ENCODE measurements at regions not wholly inside any gene's neighbourhood (a gene's known extent, or its start where the extent isn't known, plus 50 kb on each side); places are given as distances from the start of the nearest gene placed in this dataset.
A peak's percentile ranks its signal among the peaks of the same experiment; 100 is the strongest.
"Not testable (repeated sequence)": the region's sequence is repeated elsewhere in the genome, so short reads cannot be mapped to it uniquely, and the experiment has no call there.

DNA sequence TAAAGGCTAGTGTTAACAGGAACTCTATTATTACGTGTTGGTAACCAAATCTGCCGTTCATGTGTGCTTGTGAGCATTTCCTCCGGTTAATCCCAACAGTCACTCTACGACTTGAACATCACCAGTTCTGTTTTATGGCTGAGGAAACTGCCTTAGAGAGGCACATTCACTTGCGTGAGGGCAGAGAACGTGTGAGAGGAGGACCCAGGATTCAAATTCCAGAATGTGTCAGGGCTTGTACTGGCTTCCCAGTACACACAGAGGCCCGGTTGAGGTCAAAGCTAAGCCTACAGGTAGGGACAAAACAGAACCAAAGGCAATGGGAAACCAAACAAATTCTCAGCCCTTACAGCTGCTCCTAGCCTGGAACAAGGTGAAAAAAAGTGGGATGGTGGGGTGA, 66.9 kb upstream of the TENM4 start:
- no peak for DNase-seq (ENCODE audit: low read depth)

DNA sequence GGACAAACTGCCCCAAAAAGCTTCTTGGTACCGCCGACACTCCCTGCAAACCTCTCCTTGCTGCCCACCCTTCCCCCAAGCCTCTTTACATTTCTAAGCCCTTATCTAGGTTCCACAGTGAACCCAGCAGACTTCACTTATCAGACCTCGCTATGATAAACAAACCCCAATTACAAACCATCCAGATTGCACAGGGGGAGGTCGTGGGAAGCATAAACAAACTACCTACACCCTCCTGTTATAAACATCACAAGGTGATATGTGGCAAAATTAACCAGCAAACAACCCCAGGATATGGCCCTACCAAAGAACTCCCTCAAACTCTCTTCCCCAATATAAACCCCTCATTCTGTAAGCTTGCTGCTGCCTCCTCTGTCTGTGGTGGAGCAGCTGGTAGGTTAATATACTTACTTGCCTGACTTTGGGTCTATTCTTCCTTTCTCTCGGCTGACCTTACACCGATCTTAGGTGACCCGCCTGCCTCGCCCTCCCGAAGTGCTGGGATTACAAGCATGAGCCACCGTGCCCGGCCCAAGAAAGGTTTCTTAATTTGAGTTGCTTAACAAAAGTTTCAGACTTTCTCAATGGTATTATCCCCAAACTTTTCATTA, 66.0 kb upstream of the TENM4 start:
- DNase-seq (ENCODE audit: low read depth): no peak

- no peak for DNase-seq (ENCODE audit: low read depth)
Observed at GRCh38 chr11:79506124-79506523, 65.3 kb upstream of the TENM4 start.

DNA sequence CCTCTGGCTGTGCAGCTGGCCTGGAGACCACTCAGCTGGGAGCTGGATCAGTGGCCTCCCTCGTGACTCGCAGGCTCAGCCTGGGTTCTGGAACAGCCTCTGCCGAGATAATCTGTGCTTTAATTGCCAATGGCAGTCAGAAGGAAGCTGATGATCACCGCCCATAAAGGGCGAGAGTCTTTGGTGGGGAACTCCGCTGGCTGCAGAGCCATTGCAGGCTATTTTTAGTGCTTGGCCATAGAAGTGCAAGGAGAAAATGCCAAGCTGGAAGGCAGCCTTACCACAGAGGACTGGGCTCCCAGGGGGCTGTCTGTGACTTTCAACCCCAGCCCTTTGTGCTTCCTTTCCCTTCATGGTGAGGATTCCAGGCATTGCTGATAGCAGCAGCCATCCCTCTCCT, 62.2 kb upstream of the TENM4 start:
- no peak for DNase-seq (ENCODE audit: low read depth)

DNA sequence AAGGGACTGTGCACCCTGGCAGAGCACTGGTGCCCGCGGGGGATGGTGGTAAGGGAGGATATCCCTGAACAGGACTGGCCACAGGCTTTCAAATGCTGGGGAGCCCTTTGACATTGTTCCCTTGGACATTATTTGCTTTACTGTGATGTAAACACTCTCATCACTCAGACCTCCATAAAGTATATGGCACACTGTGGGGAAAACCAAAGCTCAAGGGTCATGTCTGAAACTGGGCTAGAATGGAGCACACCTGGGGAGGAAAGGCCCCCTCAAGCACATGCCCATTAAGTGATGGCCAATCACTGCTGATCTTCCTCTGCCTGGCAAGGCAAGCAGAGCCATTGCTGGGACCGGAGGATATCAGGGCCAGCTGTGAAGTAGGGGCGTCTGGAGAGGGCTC, 60.9 kb upstream of the TENM4 start:
- no peak for DNase-seq (ENCODE audit: low read depth)

DNA sequence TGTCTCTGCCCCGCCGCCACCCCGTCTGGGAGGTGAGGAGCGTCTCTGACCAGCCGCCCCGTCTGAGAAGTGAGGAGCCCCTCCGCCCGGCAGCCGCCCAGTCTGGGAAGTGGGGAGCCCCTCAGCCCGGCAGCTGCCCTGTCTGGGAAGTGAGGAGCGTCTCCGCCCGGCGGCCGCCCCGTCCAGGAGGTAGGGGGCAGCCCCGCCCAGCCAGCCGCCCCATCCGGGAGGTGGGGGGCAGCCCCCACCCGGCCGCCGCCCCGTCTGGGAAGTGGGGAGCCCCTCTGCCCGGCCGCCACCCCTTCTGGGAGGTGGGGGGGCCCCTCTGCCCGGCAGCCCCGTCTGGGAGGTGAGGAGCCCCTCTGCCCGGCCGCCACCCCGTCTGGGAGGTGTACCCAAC, 59.1 kb upstream of the TENM4 start:
- DNase-seq (ENCODE audit: low read depth): not testable (repeated sequence)

DNA sequence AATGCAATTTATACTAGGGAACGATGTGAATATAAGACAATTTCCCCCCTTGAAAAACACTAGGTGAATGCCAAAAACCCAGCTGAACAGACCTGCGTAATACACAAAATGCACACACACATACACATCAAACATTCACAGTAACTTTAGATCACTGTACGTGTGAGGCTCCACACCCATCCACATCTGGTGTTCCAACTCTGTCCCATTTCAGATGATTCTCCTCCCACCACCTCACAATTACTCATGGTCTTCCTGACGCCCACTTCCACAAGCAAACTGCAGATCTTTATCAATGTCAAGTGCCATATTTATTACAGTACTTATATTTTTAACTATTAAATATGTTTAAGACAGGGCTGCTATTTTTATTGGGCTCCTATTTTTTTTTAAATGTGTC, 57.8 kb upstream of the TENM4 start:
- DNase-seq (ENCODE audit: low read depth): no peak

GRCh38 chr11:79493555-79494171, 52.8 kb upstream of the TENM4 start:
- DNase-seq (ENCODE audit: low read depth): peak; percentile 43

GRCh38 chr11:79492008-79492407, 51.2 kb upstream of the TENM4 start:
- no peak for DNase-seq (ENCODE audit: low read depth)
